K562 (cell line): ENCODE measurements at regions not wholly inside any gene's neighbourhood (a gene's known extent, or its start where the extent isn't known, plus 50 kb on each side); places are given as distances from the start of the nearest gene placed in this dataset.

Experiments
- ATAC-seq: fragments of 200-7000 bp; cut with Tn5 transposase; 3 replicates; pipeline ENCODE4 v1.9.1; 2020; ENCODE audit warnings: moderate library complexity
- BruUV-seq: library from RNA; stranded (reverse); fragments of 400-500 nt; replicated peaks from 2 replicates; lab custom pipeline; 2021; lab: Mats Ljungman, UMichigan
- CTCF ChIA-PET: fragments of 300-600 bp; formaldehyde crosslinking; extraction: SDS; loops from one replicate; lab custom pipeline; 2021; ENCODE audit warnings: low intra/inter-chr PET ratio; lab: Yijun Ruan, JAX
- POLR2A ChIA-PET: fragments of 300-600, 350-650 bp; sonication (Branson Sonifier 250); formaldehyde crosslinking; extraction: SDS; loops from one replicate; lab custom pipeline; 2021; ENCODE audit warnings: antibody characterized with exemption, inconsistent platforms; lab: Yijun Ruan, JAX
- DNase-seq, 4 experiments: peaks; one replicate each; pipeline versions ENCODE4 v3.0.0 to v3.0.0-alpha.2; 2011 to 2018; ENCODE audit warnings: low spot score in 3 of 4, mixed read lengths in 3 of 4; ENCODE audit errors: extremely low read depth in 1 of 4
- FAIRE-seq: peaks from 2 replicates; lab custom pipeline; 2011; peaks lifted over from hg19 to GRCh38; lab: Jason Lieb, UNC
- H2AFZ ChIP-seq: 2 replicates; pipeline ENCODE4 v1.6.0; 2011; ENCODE audit warnings: low read depth, low read length, control low read depth, inconsistent platforms
- H3K27ac ChIP-seq: fragments of 200-600 bp; 3 replicates; pipeline ENCODE4 v1.8.0; 2011; ENCODE audit warnings: low read depth, mild to moderate bottlenecking, control low read depth, inconsistent platforms, low read length, moderate library complexity, mixed read lengths; ENCODE audit errors: extremely low read depth
- H3K27me3 ChIP-seq, 2 experiments: fragments of 300-600 bp in 1 of 2; 2 replicates in 1 of 2; 3 replicates in 1 of 2; pipeline versions ENCODE4 v1.6.0 to v1.8.0; 2011; ENCODE audit warnings: inconsistent platforms in 2 of 2, low read length in 2 of 2, mild to moderate bottlenecking in 1 of 2, mixed read lengths in 1 of 2, moderate library complexity in 1 of 2; ENCODE audit not compliant: control insufficient read depth in 2 of 2, insufficient read depth in 2 of 2
- H3K36me3 ChIP-seq: fragments of 300-600 bp; 3 replicates; pipeline ENCODE4 v1.8.0; 2011; ENCODE audit warnings: mild to moderate bottlenecking, low read length, inconsistent platforms; ENCODE audit not compliant: control insufficient read depth, insufficient read depth
- H3K4me1 ChIP-seq, 2 experiments: fragments of 200-600 bp in 1 of 2; replicated peaks in 1 of 2; 2 replicates in 1 of 2; 3 replicates in 1 of 2; pipeline versions ENCODE4 v1.5.1 to v1.8.0; 2011; ENCODE audit warnings: inconsistent platforms in 2 of 2, low read length in 2 of 2, mild to moderate bottlenecking in 1 of 2, mixed read lengths in 1 of 2, moderate library complexity in 1 of 2; ENCODE audit not compliant: control insufficient read depth in 2 of 2, insufficient read depth in 2 of 2
- H3K4me2 ChIP-seq: 2 replicates; pipeline ENCODE4 v1.6.1; 2011; ENCODE audit warnings: low read length, control low read depth, inconsistent platforms, mixed read lengths; ENCODE audit not compliant: insufficient read depth
- H3K4me3 ChIP-seq: fragments of 200-600 bp; sonication (generic), shearing (Covaris generic); 2 replicates; pipeline ENCODE4 v1.5.1; 2016; ENCODE audit warnings: control low read depth, inconsistent platforms
- H3K79me2 ChIP-seq: fragments of 200-600 bp; 3 replicates; pipeline ENCODE4 v1.8.0; 2011; ENCODE audit warnings: low read length, inconsistent platforms; ENCODE audit not compliant: control insufficient read depth, insufficient read depth
- H3K9ac ChIP-seq, 2 experiments: 2 replicates each; pipeline versions ENCODE4 v1.6.0 to v1.6.1; 2011; ENCODE audit warnings: low read depth in 2 of 2, low read length in 2 of 2, control low read depth in 1 of 2, inconsistent platforms in 1 of 2, mild to moderate bottlenecking in 1 of 2, mixed read lengths in 1 of 2; ENCODE audit not compliant: insufficient read depth in 1 of 2
- H3K9me1 ChIP-seq: one replicate; pipeline ENCODE4 v1.6.0; 2011; ENCODE audit warnings: inconsistent platforms, mild to moderate bottlenecking, low read length, moderate library complexity; ENCODE audit not compliant: control insufficient read depth, insufficient read depth
- H3K9me3 ChIP-seq: replicated peaks from 2 replicates; pipeline ENCODE4 v1.5.1; 2011; ENCODE audit warnings: low read depth, low read length, inconsistent platforms; ENCODE audit not compliant: control insufficient read depth, insufficient read depth
- H4K20me1 ChIP-seq: replicated peaks from 2 replicates; pipeline ENCODE4 v1.6.1; 2011; ENCODE audit warnings: low read length, inconsistent platforms, mixed read lengths; ENCODE audit not compliant: control insufficient read depth, insufficient read depth
- ARHGAP35 ChIP-seq: fragments of 450-650 bp; IDR thresholded peaks from 2 replicates; pipeline ENCODE4 v1.6.1; 2018; ENCODE audit not compliant: partially characterized antibody
- CXXC5 ChIP-seq: fragments of 250-450 bp; sonication (Bioruptor Pico); IDR thresholded peaks from 2 replicates; pipeline ENCODE4 v1.8.0; 2022; ENCODE audit warnings: inconsistent platforms, mild to moderate bottlenecking, moderate library complexity
- FOXM1 ChIP-seq, 2 experiments: fragments of 450-650 bp in 1 of 2; sonication (generic) in 1 of 2; formaldehyde crosslinking in 1 of 2; IDR thresholded peaks; 2 replicates each; pipeline versions ENCODE4 v1.6.1 to v1.9.0; 2017 to 2022; ENCODE audit warnings: low read depth in 2 of 2, mild to moderate bottlenecking in 2 of 2, missing genetic modification reagents in 1 of 2, moderate library complexity in 1 of 2
- HOXB6 ChIP-seq: fragments of 250-450 bp; sonication (Bioruptor Pico); IDR thresholded peaks from 2 replicates; pipeline ENCODE4 v1.5.1; 2022; ENCODE audit warnings: mild to moderate bottlenecking, borderline replicate concordance
- KLF13 ChIP-seq: fragments of 450-650 bp; IDR thresholded peaks from 2 replicates; pipeline ENCODE4 v1.6.1; 2016; ENCODE audit warnings: missing genetic modification characterization, low read depth, mild to moderate bottlenecking, missing compliant biosample characterization, moderate library complexity, borderline replicate concordance
- PHB ChIP-seq: fragments of 250-450 bp; sonication (Bioruptor Pico); IDR thresholded peaks from 2 replicates; pipeline ENCODE4 v1.5.0; 2021
- XRCC5 ChIP-seq: fragments of 200-400 bp; formaldehyde crosslinking; IDR thresholded peaks from 2 replicates; pipeline ENCODE4 v1.6.1; 2017; ENCODE audit warnings: low read depth, mild to moderate bottlenecking, low read length
- ZKSCAN3 ChIP-seq: fragments of 250-450 bp; sonication (Bioruptor Pico); IDR thresholded peaks from 2 replicates; pipeline ENCODE4 v1.4.0; 2020
- ZNF695 ChIP-seq: fragments of 450-650 bp; formaldehyde crosslinking; IDR thresholded peaks from 2 replicates; pipeline ENCODE4 v1.4.0; 2020; ENCODE audit warnings: mild to moderate bottlenecking, moderate library complexity
- ZNF740 ChIP-seq, 3 experiments: fragments of 200-800 bp in 1 of 3; sonication (Bioruptor generic) in 1 of 3; sonication (generic) in 1 of 3; formaldehyde crosslinking in 1 of 3; IDR thresholded peaks; 2 replicates each; pipeline versions ENCODE4 v1.6.1 to v1.8.0; 2016 to 2022; ENCODE audit warnings: mild to moderate bottlenecking in 2 of 3, missing compliant biosample characterization in 2 of 3, missing genetic modification characterization in 2 of 3, missing genetic modification reagents in 1 of 3
- WGBS: fragments of 100-300 bp; shearing (Covaris generic); methylation state at CpG from one replicate; pipeline ENCODE4 v1.1.6; 2016; ENCODE audit warnings: low coverage, mixed read lengths; ENCODE audit not compliant: insufficient coverage; ENCODE audit errors: missing lambda C conversion rate; 5-methylcytosine and 5-hydroxymethylcytosine counted together
- in situ Hi-C: fragments of 300-500 bp; cut with MboI; formaldehyde crosslinking; loops from 4 replicates; pipeline ENCODE4 v1.15.0; 2018; ENCODE audit warnings: inconsistent platforms, mixed read lengths
- intact Hi-C: fragments of 100-400 bp; cut with micrococcal nuclease; formaldehyde crosslinking; loops from 2 replicates; pipeline ENCODE4 v1.14.2; 2022
- TF ChIP-seq, protein P1 (sequence below): fragments of 250-450 bp; sonication (Bioruptor Pico); IDR thresholded peaks from 2 replicates; pipeline ENCODE4 v1.4.0; 2020; ENCODE audit warnings: borderline replicate concordance
- TF ChIP-seq, protein P2 (sequence below): fragments of 250-450 bp; sonication (Bioruptor Pico); IDR thresholded peaks from 2 replicates; pipeline ENCODE4 v1.8.0; 2021; ENCODE audit warnings: moderate library complexity, mild to moderate bottlenecking, inconsistent platforms
- TF ChIP-seq, protein P3 (sequence below): fragments of 450-650 bp; IDR thresholded peaks from 2 replicates; pipeline ENCODE4 v1.6.1; 2014; ENCODE audit warnings: low read depth, mild to moderate bottlenecking, moderate library complexity, borderline replicate concordance
- TF ChIP-seq, protein P4 (sequence below): fragments of 250-450 bp; sonication (Bioruptor Pico); IDR thresholded peaks from 2 replicates; pipeline ENCODE4 v1.8.0; 2022; ENCODE audit warnings: moderate library complexity, mild to moderate bottlenecking, inconsistent platforms

GRCh38 chr12:28948685-28949084, 200.4 kb upstream of the FAR2 start:
- 0% methylated on average over 1 of the region's 1 CpG for WGBS
- no peak overlapping the region for H3K4me2 ChIP-seq
- H3K4me1 ChIP-seq, result no peaks in the 10 kb centered on the region
- no peaks in the 10 kb centered on the region for H3K36me3 ChIP-seq
- H3K4me3 ChIP-seq, result no peak overlapping the region
- no peak for ATAC-seq
- FAIRE-seq, result no peak
- no peak overlapping the region for H3K27ac ChIP-seq
- TF ChIP-seq PHB (CRISPR knock-in tag) (no peak), ARHGAP35 (no peak), FOXM1 (IDR thresholded peaks at IDR 0.05; ENCODE audit: low read depth) (no peak), FOXM1 (CRISPR knock-in tag; IDR thresholded peaks at IDR 0.05; ENCODE audit: low read depth) (no peak), HOXB6 (no peak), ZKSCAN3 (CRISPR knock-in tag) (no peak), KLF13 (no peak), CXXC5 (no peak), XRCC5 (no peak), ZNF740 (CRISPR knock-in tag; IDR thresholded peaks at IDR 0.05) (no peak), ZNF740 (tag; IDR thresholded peaks at IDR 0.05) (no peak), ZNF695 (CRISPR knock-in tag) (no peak)
- TF ChIP-seq, protein P1, sequence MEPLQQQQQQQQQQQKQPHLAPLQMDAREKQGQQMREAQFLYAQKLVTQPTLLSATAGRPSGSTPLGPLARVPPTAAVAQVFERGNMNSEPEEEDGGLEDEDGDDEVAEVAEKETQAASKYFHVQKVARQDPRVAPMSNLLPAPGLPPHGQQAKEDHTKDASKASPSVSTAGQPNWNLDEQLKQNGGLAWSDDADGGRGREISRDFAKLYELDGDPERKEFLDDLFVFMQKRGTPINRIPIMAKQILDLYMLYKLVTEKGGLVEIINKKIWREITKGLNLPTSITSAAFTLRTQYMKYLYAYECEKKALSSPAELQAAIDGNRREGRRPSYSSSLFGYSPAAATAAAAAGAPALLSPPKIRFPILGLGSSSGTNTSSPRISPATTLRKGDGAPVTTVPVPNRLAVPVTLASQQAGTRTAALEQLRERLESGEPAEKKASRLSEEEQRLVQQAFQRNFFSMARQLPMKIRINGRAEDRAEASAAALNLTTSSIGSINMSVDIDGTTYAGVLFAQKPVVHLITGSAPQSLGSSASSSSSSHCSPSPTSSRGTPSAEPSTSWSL (CRISPR knock-in tag), result no peak
- TF ChIP-seq, protein P2, sequence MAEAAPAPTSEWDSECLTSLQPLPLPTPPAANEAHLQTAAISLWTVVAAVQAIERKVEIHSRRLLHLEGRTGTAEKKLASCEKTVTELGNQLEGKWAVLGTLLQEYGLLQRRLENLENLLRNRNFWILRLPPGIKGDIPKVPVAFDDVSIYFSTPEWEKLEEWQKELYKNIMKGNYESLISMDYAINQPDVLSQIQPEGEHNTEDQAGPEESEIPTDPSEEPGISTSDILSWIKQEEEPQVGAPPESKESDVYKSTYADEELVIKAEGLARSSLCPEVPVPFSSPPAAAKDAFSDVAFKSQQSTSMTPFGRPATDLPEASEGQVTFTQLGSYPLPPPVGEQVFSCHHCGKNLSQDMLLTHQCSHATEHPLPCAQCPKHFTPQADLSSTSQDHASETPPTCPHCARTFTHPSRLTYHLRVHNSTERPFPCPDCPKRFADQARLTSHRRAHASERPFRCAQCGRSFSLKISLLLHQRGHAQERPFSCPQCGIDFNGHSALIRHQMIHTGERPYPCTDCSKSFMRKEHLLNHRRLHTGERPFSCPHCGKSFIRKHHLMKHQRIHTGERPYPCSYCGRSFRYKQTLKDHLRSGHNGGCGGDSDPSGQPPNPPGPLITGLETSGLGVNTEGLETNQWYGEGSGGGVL, result no peak
- TF ChIP-seq, protein P3, sequence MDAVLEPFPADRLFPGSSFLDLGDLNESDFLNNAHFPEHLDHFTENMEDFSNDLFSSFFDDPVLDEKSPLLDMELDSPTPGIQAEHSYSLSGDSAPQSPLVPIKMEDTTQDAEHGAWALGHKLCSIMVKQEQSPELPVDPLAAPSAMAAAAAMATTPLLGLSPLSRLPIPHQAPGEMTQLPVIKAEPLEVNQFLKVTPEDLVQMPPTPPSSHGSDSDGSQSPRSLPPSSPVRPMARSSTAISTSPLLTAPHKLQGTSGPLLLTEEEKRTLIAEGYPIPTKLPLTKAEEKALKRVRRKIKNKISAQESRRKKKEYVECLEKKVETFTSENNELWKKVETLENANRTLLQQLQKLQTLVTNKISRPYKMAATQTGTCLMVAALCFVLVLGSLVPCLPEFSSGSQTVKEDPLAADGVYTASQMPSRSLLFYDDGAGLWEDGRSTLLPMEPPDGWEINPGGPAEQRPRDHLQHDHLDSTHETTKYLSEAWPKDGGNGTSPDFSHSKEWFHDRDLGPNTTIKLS, result no peak
- TF ChIP-seq, protein P4, sequence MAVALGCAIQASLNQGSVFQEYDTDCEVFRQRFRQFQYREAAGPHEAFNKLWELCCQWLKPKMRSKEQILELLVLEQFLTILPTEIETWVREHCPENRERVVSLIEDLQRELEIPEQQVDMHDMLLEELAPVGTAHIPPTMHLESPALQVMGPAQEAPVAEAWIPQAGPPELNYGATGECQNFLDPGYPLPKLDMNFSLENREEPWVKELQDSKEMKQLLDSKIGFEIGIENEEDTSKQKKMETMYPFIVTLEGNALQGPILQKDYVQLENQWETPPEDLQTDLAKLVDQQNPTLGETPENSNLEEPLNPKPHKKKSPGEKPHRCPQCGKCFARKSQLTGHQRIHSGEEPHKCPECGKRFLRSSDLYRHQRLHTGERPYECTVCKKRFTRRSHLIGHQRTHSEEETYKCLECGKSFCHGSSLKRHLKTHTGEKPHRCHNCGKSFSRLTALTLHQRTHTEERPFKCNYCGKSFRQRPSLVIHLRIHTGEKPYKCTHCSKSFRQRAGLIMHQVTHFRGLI (CRISPR knock-in tag), result no peak
- intact Hi-C loops, result no loop called here
- no peak for DNase-seq
- H3K27me3 ChIP-seq, result no peaks in the 10 kb centered on the region
- ChIA-PET CTCF (no interaction called here), POLR2A (no interaction called here)
- H3K9ac ChIP-seq, result no peak overlapping the region
- no peaks in the 10 kb centered on the region for H4K20me1 ChIP-seq
- no peaks in the 10 kb centered on the region for H3K79me2 ChIP-seq
- no TSS peak for BruUV-seq
- no peaks in the 10 kb centered on the region for H3K9me3 ChIP-seq
- no peak overlapping the region for H2AFZ ChIP-seq
- H3K9me1 ChIP-seq, result no peaks in the 10 kb centered on the region
- in situ Hi-C loops, result no loop called here
